ENCODE measurements at regions not wholly inside any gene's neighbourhood (a gene's known extent, or its start where the extent isn't known, plus 50 kb on each side); places are given as distances from the start of the nearest gene placed in this dataset.

- ChIA-PET POLR2A (ENCODE audit: low non-redundant PET) (no interaction called here), CTCF (no interaction called here)
- no peak for TF ChIP-seq CTCF (conservative IDR thresholded peaks at IDR 0.05; ENCODE audit: low read depth)
- DNase-seq (ENCODE audit: low spot score), result no peak
- no peak overlapping the region for H3K27ac ChIP-seq
Observed at GRCh38 chr16:87066133-87067002, 250.8 kb downstream of the C16orf95 start.

- TF ChIP-seq CTCF (conservative IDR thresholded peaks at IDR 0.05; ENCODE audit: low read depth), result no peak
- DNase-seq (ENCODE audit: low spot score), result no peak
- ChIA-PET CTCF (no interaction called here), POLR2A (ENCODE audit: low non-redundant PET) (no interaction called here)
- no peak overlapping the region for H3K27ac ChIP-seq
Observed at GRCh38 chr16:87067003-87067556, 250.1 kb downstream of the C16orf95 start.

- POLR2A ChIA-PET (ENCODE audit: low non-redundant PET), result no interaction called here
- H3K27ac ChIP-seq, result no peak overlapping the region
- no peak for DNase-seq (ENCODE audit: low spot score)
- TF ChIP-seq CTCF (conservative IDR thresholded peaks at IDR 0.05; ENCODE audit: low read depth), result no peak
- CTCF ChIA-PET, result interaction anchor here (1.0 kb wide), 1 partner anchor 9 kb away, joined by 4 read pairs; no protein-coding TSS in a partner anchor
Observed at GRCh38 chr16:87067836-87068761, 249.1 kb downstream of the C16orf95 start.

GRCh38 chr16:87068762-87069150 is 248.4 kb downstream of the C16orf95 start:
- TF ChIP-seq CTCF (conservative IDR thresholded peaks at IDR 0.05; ENCODE audit: low read depth), result no peak
- POLR2A ChIA-PET (ENCODE audit: low non-redundant PET), result no interaction called here
- no peak for DNase-seq (ENCODE audit: low spot score)
- H3K27ac ChIP-seq, result no peak overlapping the region
- CTCF ChIA-PET, result interaction anchor here (1.1 kb wide), 1 partner anchor 210 kb away, joined by 4 read pairs; no protein-coding TSS in a partner anchor

- CTCF ChIA-PET, result interaction anchor here (1.4 kb wide), 1 partner anchor 9 kb away, joined by 3 read pairs; no protein-coding TSS in a partner anchor
- H3K27ac ChIP-seq, result no peak overlapping the region
- POLR2A ChIA-PET (ENCODE audit: low non-redundant PET), result no interaction called here
- no peak for TF ChIP-seq CTCF (conservative IDR thresholded peaks at IDR 0.05; ENCODE audit: low read depth)
- DNase-seq (ENCODE audit: low spot score), result no peak
Observed at GRCh38 chr16:87070657-87071056, 246.5 kb downstream of the C16orf95 start.

GRCh38 chr16:87072101-87072500 is 245.1 kb downstream of the C16orf95 start:
- ChIA-PET POLR2A (ENCODE audit: low non-redundant PET) (no interaction called here), CTCF (interaction anchor here (0.8 to 1.7 kb wide), 2 partner anchors 9 kb away, joined by 3 to 9 read pairs; no protein-coding TSS in a partner anchor)
- H3K27ac ChIP-seq, result no peak overlapping the region
- DNase-seq (ENCODE audit: low spot score), result no peak
- TF ChIP-seq CTCF (conservative IDR thresholded peaks at IDR 0.05; ENCODE audit: low read depth), result no peak

Data from RWPE1 (cell line).